ENCODE measurements at regions not wholly inside any gene's neighbourhood (a gene's known extent, or its start where the extent isn't known, plus 50 kb on each side); places are given as distances from the start of the nearest gene placed in this dataset.

DNA sequence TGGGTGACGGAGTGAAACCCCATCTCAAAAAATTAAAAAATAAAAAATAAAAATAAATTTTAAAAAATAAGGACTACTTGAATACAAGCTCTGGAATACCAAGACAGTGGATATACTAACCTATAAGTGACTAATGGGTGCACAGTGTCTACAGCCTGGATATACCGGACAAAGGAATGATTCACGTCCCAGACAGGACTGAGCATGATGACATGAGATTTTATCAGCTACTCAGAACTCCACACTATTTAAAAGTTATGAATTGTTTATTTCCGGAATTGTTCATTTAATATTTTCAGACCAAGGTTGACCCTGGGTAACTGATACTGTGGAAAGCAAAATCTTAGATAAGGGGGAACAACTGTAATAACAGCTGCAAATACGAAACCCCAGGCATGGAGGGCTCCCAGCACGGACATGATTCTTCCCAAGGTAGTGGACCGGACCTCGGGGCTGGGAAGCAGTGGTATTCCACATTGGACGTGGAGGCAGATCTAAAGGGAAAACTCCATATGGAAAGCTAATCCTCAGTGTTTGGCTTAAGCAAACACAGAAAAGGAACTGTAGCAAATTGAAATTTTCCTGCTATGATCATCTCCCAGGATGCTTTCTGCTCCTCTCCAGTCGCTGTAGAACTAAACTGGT, 102.6 kb upstream of the TSHZ3 start:
- TF ChIP-seq, protein P1, sequence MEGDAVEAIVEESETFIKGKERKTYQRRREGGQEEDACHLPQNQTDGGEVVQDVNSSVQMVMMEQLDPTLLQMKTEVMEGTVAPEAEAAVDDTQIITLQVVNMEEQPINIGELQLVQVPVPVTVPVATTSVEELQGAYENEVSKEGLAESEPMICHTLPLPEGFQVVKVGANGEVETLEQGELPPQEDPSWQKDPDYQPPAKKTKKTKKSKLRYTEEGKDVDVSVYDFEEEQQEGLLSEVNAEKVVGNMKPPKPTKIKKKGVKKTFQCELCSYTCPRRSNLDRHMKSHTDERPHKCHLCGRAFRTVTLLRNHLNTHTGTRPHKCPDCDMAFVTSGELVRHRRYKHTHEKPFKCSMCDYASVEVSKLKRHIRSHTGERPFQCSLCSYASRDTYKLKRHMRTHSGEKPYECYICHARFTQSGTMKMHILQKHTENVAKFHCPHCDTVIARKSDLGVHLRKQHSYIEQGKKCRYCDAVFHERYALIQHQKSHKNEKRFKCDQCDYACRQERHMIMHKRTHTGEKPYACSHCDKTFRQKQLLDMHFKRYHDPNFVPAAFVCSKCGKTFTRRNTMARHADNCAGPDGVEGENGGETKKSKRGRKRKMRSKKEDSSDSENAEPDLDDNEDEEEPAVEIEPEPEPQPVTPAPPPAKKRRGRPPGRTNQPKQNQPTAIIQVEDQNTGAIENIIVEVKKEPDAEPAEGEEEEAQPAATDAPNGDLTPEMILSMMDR (IDR thresholded peaks at IDR 0.05), result no peak
- TF ChIP-seq ZFX (IDR thresholded peaks at IDR 0.05; ENCODE audit: borderline replicate concordance), result no peak
